DOHH2 (cell line): ENCODE measurements at regions not wholly inside any gene's neighbourhood (a gene's known extent, or its start where the extent isn't known, plus 50 kb on each side); places are given as distances from the start of the nearest gene placed in this dataset.

Source experiments
- H3F3A ChIP-seq: fragments of 200-600 bp; sonication (generic), shearing (Covaris generic); 2 replicates; pipeline ENCODE4 v1.6.0; 2016; ENCODE audit warnings: antibody characterized with exemption, mild to moderate bottlenecking; ENCODE audit not compliant: control insufficient read depth, insufficient read depth
- H3K27ac ChIP-seq: fragments of 200-600 bp; sonication (generic); 2 replicates; pipeline ENCODE4 v1.5.1; 2014; ENCODE audit warnings: low read depth, mild to moderate bottlenecking, low read length, moderate library complexity
- H3K27me3 ChIP-seq: fragments of 200-600 bp; sonication (generic); 2 replicates; pipeline ENCODE4 v1.6.1; 2014; ENCODE audit warnings: mild to moderate bottlenecking, low read length, mixed read lengths; ENCODE audit not compliant: control insufficient read depth
- H3K36me3 ChIP-seq: fragments of 200-600 bp; sonication (generic); 2 replicates; pipeline ENCODE4 v1.6.1; 2014; ENCODE audit warnings: mild to moderate bottlenecking, low read length, moderate library complexity, mixed read lengths; ENCODE audit not compliant: control insufficient read depth
- H3K4me1 ChIP-seq: fragments of 200-600 bp; sonication (generic); 2 replicates; pipeline ENCODE4 v1.6.1; 2014; ENCODE audit warnings: mild to moderate bottlenecking, low read length, mixed read lengths; ENCODE audit not compliant: control insufficient read depth
- H3K4me2 ChIP-seq: fragments of 200-600 bp; sonication (generic); 2 replicates; pipeline ENCODE4 v1.6.0; 2014; ENCODE audit warnings: mild to moderate bottlenecking, low read length, moderate library complexity
- H3K4me3 ChIP-seq: fragments of 200-600 bp; sonication (generic); 2 replicates; pipeline ENCODE4 v1.5.1; 2014; ENCODE audit warnings: mild to moderate bottlenecking, low read length, mixed read lengths
- H3K79me2 ChIP-seq: fragments of 200-600 bp; sonication (generic); 2 replicates; pipeline ENCODE4 v1.6.1; 2014; ENCODE audit warnings: mild to moderate bottlenecking, low read length, mixed read lengths; ENCODE audit not compliant: control insufficient read depth
- H3K9me2 ChIP-seq: fragments of 200-600 bp; sonication (generic); replicated peaks from 2 replicates; pipeline ENCODE4 v1.6.1; 2014; ENCODE audit warnings: mild to moderate bottlenecking, low read length, mixed read lengths; ENCODE audit not compliant: control insufficient read depth
- H3K9me3 ChIP-seq: fragments of 200-600 bp; sonication (generic); 2 replicates; pipeline ENCODE4 v1.6.1; 2014; ENCODE audit warnings: antibody characterized with exemption, low read length, mixed read lengths; ENCODE audit not compliant: control insufficient read depth, insufficient read depth
- H4K20me1 ChIP-seq: fragments of 200-600 bp; sonication (generic); 2 replicates; pipeline ENCODE4 v1.6.0; 2014; ENCODE audit warnings: low read depth, mild to moderate bottlenecking, antibody characterized with exemption, low read length, moderate library complexity; ENCODE audit not compliant: control insufficient read depth, insufficient read depth
- EZH2phosphoT487 ChIP-seq: fragments of 200-600 bp; sonication (generic); IDR thresholded peaks from 2 replicates; pipeline ENCODE4 v1.6.1; 2017; ENCODE audit warnings: borderline replicate concordance, mild to moderate bottlenecking, antibody characterized with exemption, low read length, moderate library complexity, mixed read lengths
- TF ChIP-seq, protein P1 (sequence below): fragments of 200-600 bp; sonication (generic); IDR thresholded peaks from one replicate; pipeline ENCODE4 v1.5.1; 2014; ENCODE audit warnings: antibody characterized with exemption, mild to moderate bottlenecking, low read depth, low read length; ENCODE audit not compliant: poor library complexity, severe bottlenecking

DNA sequence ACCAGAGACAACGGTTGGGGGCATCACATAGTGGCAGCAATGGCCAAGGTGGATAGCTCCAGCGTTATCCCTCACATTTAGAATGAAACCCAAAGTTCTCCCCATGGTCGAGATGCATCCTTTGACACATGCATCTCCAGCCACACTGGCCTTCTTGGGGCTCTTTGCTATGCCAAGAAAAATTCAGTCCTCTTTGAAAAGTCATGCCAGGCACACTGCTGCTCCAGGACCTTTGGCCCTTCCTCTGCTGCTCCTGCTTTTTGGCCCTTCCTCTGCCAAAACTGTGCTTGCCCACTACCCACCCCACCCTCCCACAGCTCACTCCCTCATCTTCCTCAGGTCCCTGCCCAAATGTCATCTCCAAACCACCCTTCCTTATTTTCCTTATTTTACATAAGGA lies 106.4 kb downstream of the C1orf94 start:
- Histone ChIP-seq H3F3A (no peaks in the 10 kb centered on the region), H3K27me3 (no peaks in the 10 kb centered on the region), H3K79me2 (no peaks in the 10 kb centered on the region), H3K4me2 (no peak overlapping the region), H3K4me1 (no peaks in the 10 kb centered on the region), H4K20me1 (no peaks in the 10 kb centered on the region), H3K36me3 (no peaks in the 10 kb centered on the region), H3K27ac (no peak overlapping the region), H3K9me3 (no peaks in the 10 kb centered on the region), H3K4me3 (no peak overlapping the region), H3K9me2 (no peaks in the 10 kb centered on the region)
- TF ChIP-seq EZH2phosphoT487 = no peak
- TF ChIP-seq, protein P1, sequence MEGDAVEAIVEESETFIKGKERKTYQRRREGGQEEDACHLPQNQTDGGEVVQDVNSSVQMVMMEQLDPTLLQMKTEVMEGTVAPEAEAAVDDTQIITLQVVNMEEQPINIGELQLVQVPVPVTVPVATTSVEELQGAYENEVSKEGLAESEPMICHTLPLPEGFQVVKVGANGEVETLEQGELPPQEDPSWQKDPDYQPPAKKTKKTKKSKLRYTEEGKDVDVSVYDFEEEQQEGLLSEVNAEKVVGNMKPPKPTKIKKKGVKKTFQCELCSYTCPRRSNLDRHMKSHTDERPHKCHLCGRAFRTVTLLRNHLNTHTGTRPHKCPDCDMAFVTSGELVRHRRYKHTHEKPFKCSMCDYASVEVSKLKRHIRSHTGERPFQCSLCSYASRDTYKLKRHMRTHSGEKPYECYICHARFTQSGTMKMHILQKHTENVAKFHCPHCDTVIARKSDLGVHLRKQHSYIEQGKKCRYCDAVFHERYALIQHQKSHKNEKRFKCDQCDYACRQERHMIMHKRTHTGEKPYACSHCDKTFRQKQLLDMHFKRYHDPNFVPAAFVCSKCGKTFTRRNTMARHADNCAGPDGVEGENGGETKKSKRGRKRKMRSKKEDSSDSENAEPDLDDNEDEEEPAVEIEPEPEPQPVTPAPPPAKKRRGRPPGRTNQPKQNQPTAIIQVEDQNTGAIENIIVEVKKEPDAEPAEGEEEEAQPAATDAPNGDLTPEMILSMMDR = no peak

GRCh38 chr1:34286511-34286910 lies 109.8 kb downstream of the C1orf94 start:
- no peaks in the 10 kb centered on the region for H3K9me3 ChIP-seq
- H3K36me3 ChIP-seq = no peaks in the 10 kb centered on the region
- H3F3A ChIP-seq = no peaks in the 10 kb centered on the region
- H3K27ac ChIP-seq = no peak overlapping the region
- H3K4me2 ChIP-seq = no peak overlapping the region
- no peaks in the 10 kb centered on the region for H3K9me2 ChIP-seq
- no peak overlapping the region for H3K4me3 ChIP-seq
- no peaks in the 10 kb centered on the region for H3K79me2 ChIP-seq
- no peaks in the 10 kb centered on the region for H4K20me1 ChIP-seq
- H3K4me1 ChIP-seq = no peaks in the 10 kb centered on the region
- TF ChIP-seq EZH2phosphoT487 = no peak
- TF ChIP-seq, protein P1 = no peak
- H3K27me3 ChIP-seq = no peaks in the 10 kb centered on the region

DNA sequence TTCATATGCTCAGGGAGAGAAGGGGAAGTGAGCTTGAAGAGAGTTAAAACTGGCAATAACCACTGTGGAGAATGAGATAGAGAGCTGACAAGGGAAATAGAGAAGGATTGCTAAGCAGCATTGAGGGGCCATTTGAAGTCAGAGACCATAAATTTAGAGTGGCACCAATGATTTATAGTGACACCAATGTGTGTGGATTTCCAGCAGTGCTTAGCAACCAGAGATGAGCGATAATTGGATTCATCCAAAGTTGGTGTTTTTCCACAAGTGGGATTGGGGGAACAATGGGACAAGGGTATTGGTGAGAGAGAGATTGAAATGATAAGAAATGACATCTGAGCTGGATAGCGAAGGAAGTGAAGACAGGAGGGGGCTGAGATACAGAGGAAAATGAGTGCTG lies 114.1 kb downstream of the C1orf94 start:
- Histone ChIP-seq H3K36me3 (no peaks in the 10 kb centered on the region), H3K27me3 (no peaks in the 10 kb centered on the region), H3K9me2 (no peaks in the 10 kb centered on the region), H4K20me1 (no peaks in the 10 kb centered on the region), H3K4me1 (no peaks in the 10 kb centered on the region), H3K27ac (no peak overlapping the region), H3F3A (no peaks in the 10 kb centered on the region), H3K4me2 (no peak overlapping the region), H3K4me3 (no peak overlapping the region), H3K9me3 (no peaks in the 10 kb centered on the region), H3K79me2 (no peaks in the 10 kb centered on the region)
- TF ChIP-seq, protein P1 = no peak
- TF ChIP-seq EZH2phosphoT487 = no peak

GRCh38 chr1:34292472-34292871 lies 115.8 kb downstream of the C1orf94 start:
- no peaks in the 10 kb centered on the region for H3K79me2 ChIP-seq
- no peaks in the 10 kb centered on the region for H3F3A ChIP-seq
- H3K27me3 ChIP-seq = no peaks in the 10 kb centered on the region
- no peaks in the 10 kb centered on the region for H4K20me1 ChIP-seq
- H3K4me1 ChIP-seq = no peaks in the 10 kb centered on the region
- no peak overlapping the region for H3K27ac ChIP-seq
- no peaks in the 10 kb centered on the region for H3K9me2 ChIP-seq
- TF ChIP-seq, protein P1 = no peak
- no peak for TF ChIP-seq EZH2phosphoT487
- H3K4me3 ChIP-seq = no peak overlapping the region
- no peaks in the 10 kb centered on the region for H3K36me3 ChIP-seq
- H3K9me3 ChIP-seq = no peaks in the 10 kb centered on the region
- no peak overlapping the region for H3K4me2 ChIP-seq
